ENCODE measurements at regions not wholly inside any gene's neighbourhood (a gene's known extent, or its start where the extent isn't known, plus 50 kb on each side); places are given as distances from the start of the nearest gene placed in this dataset.

GRCh38 chr9:129381481-129381957 is 203.5 kb upstream of the IER5L start:
- DNase-seq (ENCODE audit: low read depth): no peak

- no peak for DNase-seq (ENCODE audit: low read depth)
Observed at GRCh38 chr9:129380961-129381401, 202.9 kb upstream of the IER5L start.

GRCh38 chr9:129379886-129380285 is 201.8 kb upstream of the IER5L start:
- no peak for DNase-seq (ENCODE audit: low read depth)

- DNase-seq (ENCODE audit: low read depth): no peak
Observed at GRCh38 chr9:129379181-129379836, 201.2 kb upstream of the IER5L start.

GRCh38 chr9:129377931-129378661 is 200.0 kb upstream of the IER5L start:
- no peak for DNase-seq (ENCODE audit: low read depth)

- DNase-seq (ENCODE audit: low read depth): no peak
Observed at GRCh38 chr9:129377181-129377580, 199.1 kb upstream of the IER5L start.

- DNase-seq (ENCODE audit: low read depth): no peak
Observed at GRCh38 chr9:129375845-129376244, 197.8 kb upstream of the IER5L start.

- DNase-seq (ENCODE audit: low read depth): no peak
Observed at GRCh38 chr9:129374651-129375050, 196.6 kb upstream of the IER5L start.

- DNase-seq (ENCODE audit: low read depth): no peak
Observed at GRCh38 chr9:129374231-129374630, 196.2 kb upstream of the IER5L start.

GRCh38 chr9:129373361-129373760 is 195.3 kb upstream of the IER5L start:
- DNase-seq (ENCODE audit: low read depth): no peak

- no peak for DNase-seq (ENCODE audit: low read depth)
Observed at GRCh38 chr9:129370770-129371169, 192.7 kb upstream of the IER5L start.

GRCh38 chr9:129368444-129368978 is 190.4 kb upstream of the IER5L start:
- DNase-seq (ENCODE audit: low read depth): no peak

- no peak for DNase-seq (ENCODE audit: low read depth)
Observed at GRCh38 chr9:129367287-129367686, 189.2 kb upstream of the IER5L start.

- DNase-seq (ENCODE audit: low read depth): no peak
Observed at GRCh38 chr9:129365196-129365595, 187.1 kb upstream of the IER5L start.

- DNase-seq (ENCODE audit: low read depth): no peak
Observed at GRCh38 chr9:129363216-129363873, 185.3 kb upstream of the IER5L start.

GRCh38 chr9:129362287-129363000 is 184.4 kb upstream of the IER5L start:
- no peak for DNase-seq (ENCODE audit: low read depth)

- DNase-seq (ENCODE audit: low read depth): no peak
Observed at GRCh38 chr9:129361196-129361595, 183.1 kb upstream of the IER5L start.

- DNase-seq (ENCODE audit: low read depth): no peak
Observed at GRCh38 chr9:129359916-129360536, 182.0 kb upstream of the IER5L start.

GRCh38 chr9:129359162-129359811 is 181.2 kb upstream of the IER5L start:
- DNase-seq (ENCODE audit: low read depth): no peak

- DNase-seq (ENCODE audit: low read depth): no peak
Observed at GRCh38 chr9:129358621-129359154, 180.6 kb upstream of the IER5L start.

- no peak for DNase-seq (ENCODE audit: low read depth)
Observed at GRCh38 chr9:129357773-129358245, 179.7 kb upstream of the IER5L start.

All from activated T-helper 9 cell treated with anti-CD3 and anti-CD28 coated beads, Interleukin-2, amount 50 U/mL, for 16 hours (primary cell).